ENCODE measurements at regions not wholly inside any gene's neighbourhood (a gene's known extent, or its start where the extent isn't known, plus 50 kb on each side); places are given as distances from the start of the nearest gene placed in this dataset.

DNA sequence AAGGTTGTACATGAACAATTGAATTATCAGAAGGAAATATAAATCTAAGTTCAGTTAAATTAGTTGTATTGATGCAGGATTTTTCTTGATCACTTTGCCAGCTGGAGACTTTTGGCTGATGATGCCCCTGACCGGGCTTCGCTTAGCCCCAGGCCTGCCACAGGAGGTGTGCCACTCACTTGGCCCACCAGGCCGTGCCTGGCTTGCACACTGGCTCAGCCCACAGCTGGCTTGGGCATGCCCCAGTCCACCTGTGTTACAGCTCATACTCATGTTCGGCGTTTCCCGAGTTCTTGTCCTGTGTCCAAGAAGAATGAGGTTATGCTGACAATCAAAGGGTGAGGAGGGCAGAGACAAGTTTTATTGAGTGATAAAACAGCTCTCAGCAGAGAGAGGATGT, 773.9 kb upstream of the FANCL start:
- no peak for DNase-seq (ENCODE audit: low read depth in 6 of 9, low spot score in 9 of 9)
- H3K4me1 ChIP-seq (ENCODE audit: control insufficient read depth in 2 of 2, insufficient read depth in 2 of 2, low read length in 2 of 2) = no peaks in the 10 kb centered on the region
- no peak overlapping the region for H3K27ac ChIP-seq (ENCODE audit: low read depth in 1 of 2, low read length in 1 of 2)
- H3K36me3 ChIP-seq (ENCODE audit: control insufficient read depth in 2 of 2, insufficient read depth in 2 of 2, low read length in 1 of 2) = no peaks in the 10 kb centered on the region
- WGBS = 96% methylated on average over 6 of the region's 6 CpGs
- no peaks in the 10 kb centered on the region for H3K9me3 ChIP-seq (ENCODE audit: control insufficient read depth in 2 of 2, insufficient read depth in 1 of 2, low read length in 1 of 2)
- no peak overlapping the region for H3K4me3 ChIP-seq (ENCODE audit: low read length in 2 of 2)
- no peaks in the 10 kb centered on the region for H3K27me3 ChIP-seq (ENCODE audit: control insufficient read depth in 2 of 2, insufficient read depth in 1 of 2, low read length in 1 of 2)

DNA sequence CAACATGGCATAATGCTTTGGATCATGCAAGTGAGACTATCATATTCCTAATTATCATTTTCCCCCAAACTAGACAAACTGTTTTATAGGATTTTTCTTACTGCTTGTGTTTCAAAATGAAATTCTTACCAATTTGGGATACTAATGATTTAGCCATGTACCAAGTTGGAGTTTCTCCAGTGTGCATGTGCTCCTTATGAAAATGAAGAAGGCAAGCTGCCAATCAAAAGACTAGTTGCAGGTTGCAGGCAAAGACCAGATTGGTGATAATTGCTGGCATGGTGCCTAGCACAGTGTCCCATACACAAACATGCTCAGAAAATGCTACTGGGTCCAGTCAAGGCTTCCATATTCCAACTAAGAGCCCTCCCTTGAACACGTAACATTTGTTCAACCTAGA, 771.8 kb upstream of the FANCL start:
- Histone ChIP-seq H3K9me3 (ENCODE audit: control insufficient read depth in 2 of 2, insufficient read depth in 1 of 2, low read length in 1 of 2) (no peaks in the 10 kb centered on the region), H3K36me3 (ENCODE audit: control insufficient read depth in 2 of 2, insufficient read depth in 2 of 2, low read length in 1 of 2) (no peaks in the 10 kb centered on the region), H3K27me3 (ENCODE audit: control insufficient read depth in 2 of 2, insufficient read depth in 1 of 2, low read length in 1 of 2) (no peaks in the 10 kb centered on the region), H3K4me3 (ENCODE audit: low read length in 2 of 2) (no peak overlapping the region), H3K27ac (ENCODE audit: low read depth in 1 of 2, low read length in 1 of 2) (no peak overlapping the region), H3K4me1 (ENCODE audit: control insufficient read depth in 2 of 2, insufficient read depth in 2 of 2, low read length in 2 of 2) (no peaks in the 10 kb centered on the region)
- DNase-seq (ENCODE audit: low read depth in 6 of 9, low spot score in 9 of 9) = no peak
- 98% methylated on average over 1 of the region's 1 CpG for WGBS

DNA sequence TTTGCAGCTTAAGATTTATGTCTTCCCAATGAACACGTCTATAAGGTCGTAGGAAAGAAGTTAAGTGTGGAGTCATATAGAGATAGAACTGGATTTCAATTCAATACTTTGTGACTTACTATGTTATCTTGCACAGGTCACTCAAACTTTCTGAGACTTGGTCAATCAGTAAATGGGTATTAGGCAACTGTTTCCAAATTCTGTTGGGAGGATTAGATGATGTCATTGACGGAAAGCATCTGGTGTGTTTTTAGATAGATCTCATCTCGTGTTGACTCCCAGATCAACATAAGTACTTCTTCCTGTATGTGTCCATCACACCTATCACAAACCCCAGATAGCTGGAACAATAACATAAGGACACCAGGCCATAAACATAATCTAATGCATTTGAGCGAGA, 771.1 kb upstream of the FANCL start:
- DNase-seq (ENCODE audit: low read depth in 6 of 9, low spot score in 9 of 9) = no peak
- Histone ChIP-seq H3K27ac (ENCODE audit: low read depth in 1 of 2, low read length in 1 of 2) (no peak overlapping the region), H3K9me3 (ENCODE audit: control insufficient read depth in 2 of 2, insufficient read depth in 1 of 2, low read length in 1 of 2) (no peaks in the 10 kb centered on the region), H3K36me3 (ENCODE audit: control insufficient read depth in 2 of 2, insufficient read depth in 2 of 2, low read length in 1 of 2) (no peaks in the 10 kb centered on the region), H3K4me3 (ENCODE audit: low read length in 2 of 2) (no peak overlapping the region), H3K27me3 (ENCODE audit: control insufficient read depth in 2 of 2, insufficient read depth in 1 of 2, low read length in 1 of 2) (no peaks in the 10 kb centered on the region), H3K4me1 (ENCODE audit: control insufficient read depth in 2 of 2, insufficient read depth in 2 of 2, low read length in 2 of 2) (no peaks in the 10 kb centered on the region)
- 93% methylated on average over 5 of the region's 5 CpGs for WGBS

DNA sequence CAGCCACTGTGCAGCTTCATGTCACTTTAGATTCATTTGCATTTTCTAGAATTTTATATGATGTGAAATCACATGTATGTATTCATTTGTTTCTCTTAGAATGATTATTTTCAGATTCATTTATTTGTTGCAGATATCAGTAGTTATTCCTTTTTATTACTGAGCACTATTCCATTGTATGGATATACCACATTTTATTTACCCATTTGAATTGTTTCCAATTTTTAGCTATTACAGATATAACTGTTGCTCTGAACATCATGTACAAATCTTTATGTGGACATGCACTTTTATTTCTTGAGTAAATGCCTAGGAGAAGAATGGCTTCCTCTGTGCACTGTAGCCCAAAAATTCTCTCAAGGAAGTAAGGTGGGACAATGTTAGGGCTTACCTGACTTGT, 767.8 kb upstream of the FANCL start:
- Histone ChIP-seq H3K9me3 (ENCODE audit: control insufficient read depth in 2 of 2, insufficient read depth in 1 of 2, low read length in 1 of 2) (no peaks in the 10 kb centered on the region), H3K27ac (ENCODE audit: low read depth in 1 of 2, low read length in 1 of 2) (no peak overlapping the region), H3K27me3 (ENCODE audit: control insufficient read depth in 2 of 2, insufficient read depth in 1 of 2, low read length in 1 of 2) (no peaks in the 10 kb centered on the region), H3K4me3 (ENCODE audit: low read length in 2 of 2) (no peak overlapping the region), H3K4me1 (ENCODE audit: control insufficient read depth in 2 of 2, insufficient read depth in 2 of 2, low read length in 2 of 2) (no peaks in the 10 kb centered on the region), H3K36me3 (ENCODE audit: control insufficient read depth in 2 of 2, insufficient read depth in 2 of 2, low read length in 1 of 2) (no peaks in the 10 kb centered on the region)
- DNase-seq (ENCODE audit: low read depth in 6 of 9, low spot score in 9 of 9) = no peak

DNA sequence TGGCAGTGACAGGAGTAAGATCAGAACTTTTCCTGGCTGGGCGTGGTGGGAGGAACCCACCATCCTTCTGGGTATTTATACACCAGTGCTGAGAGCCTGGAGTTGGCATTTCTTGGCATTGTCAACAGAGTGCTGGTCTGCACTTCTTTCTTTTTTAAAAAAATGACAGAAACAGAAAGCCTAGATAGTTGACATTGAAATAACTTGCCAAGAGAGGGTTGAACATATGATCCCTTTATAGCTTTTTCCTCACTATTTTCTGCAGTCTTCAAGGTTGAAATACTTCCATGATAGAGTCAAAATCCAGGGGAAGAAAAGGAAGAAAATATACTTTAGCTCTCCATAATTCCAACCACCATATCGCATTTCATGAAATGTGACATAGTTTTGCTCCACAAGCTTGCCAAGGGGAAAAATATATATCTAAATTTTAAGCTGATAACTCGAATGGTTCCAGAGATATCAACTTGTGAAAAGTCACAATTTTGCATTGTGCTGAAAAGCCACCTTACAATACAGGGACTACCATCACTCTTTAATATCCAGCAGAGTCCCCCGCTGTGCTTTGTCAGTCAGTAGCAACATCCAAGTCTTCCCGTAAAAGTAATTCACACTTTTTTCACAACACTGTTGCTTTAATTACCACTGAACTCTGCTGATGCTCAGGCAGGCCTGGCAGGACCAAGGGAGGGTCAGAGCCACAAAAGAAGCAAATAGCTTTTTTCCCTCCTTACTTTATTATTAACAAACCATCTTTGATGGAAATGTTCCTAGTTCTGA, 764.9 kb upstream of the FANCL start:
- WGBS = 93% methylated on average over 5 of the region's 5 CpGs
- Histone ChIP-seq H3K9me3 (ENCODE audit: control insufficient read depth in 2 of 2, insufficient read depth in 1 of 2, low read length in 1 of 2) (no peaks in the 10 kb centered on the region), H3K27ac (ENCODE audit: low read depth in 1 of 2, low read length in 1 of 2) (no peak overlapping the region), H3K27me3 (ENCODE audit: control insufficient read depth in 2 of 2, insufficient read depth in 1 of 2, low read length in 1 of 2) (no peaks in the 10 kb centered on the region), H3K4me1 (ENCODE audit: control insufficient read depth in 2 of 2, insufficient read depth in 2 of 2, low read length in 2 of 2) (no peaks in the 10 kb centered on the region), H3K4me3 (ENCODE audit: low read length in 2 of 2) (no peak overlapping the region), H3K36me3 (ENCODE audit: control insufficient read depth in 2 of 2, insufficient read depth in 2 of 2, low read length in 1 of 2) (no peaks in the 10 kb centered on the region)
- no peak for DNase-seq (ENCODE audit: low read depth in 6 of 9, low spot score in 9 of 9)

DNA sequence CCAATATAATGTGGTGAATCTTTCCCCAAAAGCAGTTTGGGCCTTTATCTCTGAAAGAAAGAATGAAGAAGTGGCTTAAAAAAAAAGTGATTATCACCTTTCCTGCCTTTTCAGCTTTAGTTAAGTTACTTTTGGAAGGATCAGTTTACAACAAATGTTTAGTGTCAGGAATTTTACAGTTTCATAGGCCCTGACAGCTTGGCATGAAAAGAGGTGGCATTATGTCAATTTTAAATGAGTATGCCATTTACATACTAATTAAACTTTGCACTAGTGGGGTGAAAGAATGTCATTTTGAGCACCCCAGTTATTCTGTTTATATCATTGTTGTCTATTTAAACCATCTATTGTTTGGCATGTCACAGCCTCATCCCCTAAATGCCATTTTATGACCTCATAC, 763.5 kb upstream of the FANCL start:
- no peaks in the 10 kb centered on the region for H3K9me3 ChIP-seq (ENCODE audit: control insufficient read depth in 2 of 2, insufficient read depth in 1 of 2, low read length in 1 of 2)
- no peak overlapping the region for H3K27ac ChIP-seq (ENCODE audit: low read depth in 1 of 2, low read length in 1 of 2)
- no peak for DNase-seq (ENCODE audit: low read depth in 6 of 9, low spot score in 9 of 9)
- no peaks in the 10 kb centered on the region for H3K36me3 ChIP-seq (ENCODE audit: control insufficient read depth in 2 of 2, insufficient read depth in 2 of 2, low read length in 1 of 2)
- no peaks in the 10 kb centered on the region for H3K27me3 ChIP-seq (ENCODE audit: control insufficient read depth in 2 of 2, insufficient read depth in 1 of 2, low read length in 1 of 2)
- no peaks in the 10 kb centered on the region for H3K4me1 ChIP-seq (ENCODE audit: control insufficient read depth in 2 of 2, insufficient read depth in 2 of 2, low read length in 2 of 2)
- no peak overlapping the region for H3K4me3 ChIP-seq (ENCODE audit: low read length in 2 of 2)

DNA sequence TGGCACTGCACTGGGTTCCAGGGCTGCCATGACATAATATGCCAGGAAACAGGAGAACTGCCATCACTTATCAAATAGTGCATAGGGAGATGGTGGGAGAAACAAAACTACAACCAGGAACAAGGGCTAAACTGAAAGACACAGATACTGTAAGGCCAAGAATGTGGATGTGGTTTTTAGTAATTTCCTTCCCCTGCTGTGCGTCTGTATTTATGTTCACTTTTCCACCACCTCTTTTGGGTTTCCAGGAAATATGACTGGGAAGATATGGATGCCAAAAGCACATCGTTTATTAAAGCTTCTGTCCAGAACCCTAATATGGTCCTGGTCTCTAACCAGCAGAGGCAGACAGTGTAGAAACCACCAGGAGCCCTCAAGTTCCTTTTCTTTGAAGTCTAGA, 759.7 kb upstream of the FANCL start:
- no peak for DNase-seq (ENCODE audit: low read depth in 6 of 9, low spot score in 9 of 9)

DNA sequence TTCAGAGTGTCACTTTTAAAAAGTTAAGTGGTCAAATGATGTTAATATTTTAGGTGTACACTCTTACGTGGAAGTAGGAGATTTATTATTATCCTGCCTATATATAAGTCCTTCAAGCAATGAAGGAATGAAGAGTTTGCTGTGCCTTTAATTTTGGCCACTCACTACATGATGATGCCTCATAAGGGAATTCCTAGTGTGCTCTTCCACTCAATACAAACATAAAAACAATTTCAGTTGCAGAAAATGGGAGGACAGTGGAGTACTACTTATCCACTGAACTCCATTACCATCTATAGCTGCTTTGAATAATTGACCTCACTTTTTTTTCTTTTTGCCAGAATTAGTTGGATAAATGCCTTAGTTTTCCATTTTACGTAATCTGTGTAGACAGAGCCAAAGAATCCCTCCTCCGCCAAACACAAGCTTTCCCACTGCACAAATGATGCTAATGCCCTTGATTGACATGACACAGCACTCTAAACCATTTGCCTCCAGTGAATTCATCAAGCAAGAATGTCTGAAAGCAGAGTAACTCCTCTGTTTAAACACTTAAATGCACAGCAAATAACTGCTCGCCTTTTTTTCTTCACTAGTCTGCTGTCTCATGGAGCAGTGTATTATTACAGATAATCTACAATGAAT, 751.1 kb upstream of the FANCL start:
- Histone ChIP-seq H3K27me3 (ENCODE audit: control insufficient read depth in 2 of 2, insufficient read depth in 1 of 2, low read length in 1 of 2) (no peaks in the 10 kb centered on the region), H3K9me3 (ENCODE audit: control insufficient read depth in 2 of 2, insufficient read depth in 1 of 2, low read length in 1 of 2) (no peaks in the 10 kb centered on the region), H3K4me1 (ENCODE audit: control insufficient read depth in 2 of 2, insufficient read depth in 2 of 2, low read length in 2 of 2) (no peaks in the 10 kb centered on the region), H3K36me3 (ENCODE audit: control insufficient read depth in 2 of 2, insufficient read depth in 2 of 2, low read length in 1 of 2) (no peaks in the 10 kb centered on the region), H3K27ac (ENCODE audit: low read depth in 1 of 2, low read length in 1 of 2) (no peak overlapping the region), H3K4me3 (ENCODE audit: low read length in 2 of 2) (no peak overlapping the region)
- DNase-seq (ENCODE audit: low read depth in 6 of 9, low spot score in 9 of 9) = no peak
- WGBS = 96% methylated on average over 4 of the region's 4 CpGs

More for the DNA sequence above, 759.7 kb upstream of the FANCL start:
- H3K27me3 ChIP-seq (ENCODE audit: control insufficient read depth in 2 of 2, insufficient read depth in 1 of 2, low read length in 1 of 2) = no peaks in the 10 kb centered on the region
- 20% methylated on average over 2 of the region's 2 CpGs for WGBS
- H3K4me3 ChIP-seq (ENCODE audit: low read length in 2 of 2) = no peak overlapping the region
- H3K27ac ChIP-seq (ENCODE audit: low read depth in 1 of 2, low read length in 1 of 2) = no peak overlapping the region
- H3K9me3 ChIP-seq (ENCODE audit: control insufficient read depth in 2 of 2, insufficient read depth in 1 of 2, low read length in 1 of 2) = no peaks in the 10 kb centered on the region
- H3K36me3 ChIP-seq (ENCODE audit: control insufficient read depth in 2 of 2, insufficient read depth in 2 of 2, low read length in 1 of 2) = no peaks in the 10 kb centered on the region
- no peaks in the 10 kb centered on the region for H3K4me1 ChIP-seq (ENCODE audit: control insufficient read depth in 2 of 2, insufficient read depth in 2 of 2, low read length in 2 of 2)

DNA sequence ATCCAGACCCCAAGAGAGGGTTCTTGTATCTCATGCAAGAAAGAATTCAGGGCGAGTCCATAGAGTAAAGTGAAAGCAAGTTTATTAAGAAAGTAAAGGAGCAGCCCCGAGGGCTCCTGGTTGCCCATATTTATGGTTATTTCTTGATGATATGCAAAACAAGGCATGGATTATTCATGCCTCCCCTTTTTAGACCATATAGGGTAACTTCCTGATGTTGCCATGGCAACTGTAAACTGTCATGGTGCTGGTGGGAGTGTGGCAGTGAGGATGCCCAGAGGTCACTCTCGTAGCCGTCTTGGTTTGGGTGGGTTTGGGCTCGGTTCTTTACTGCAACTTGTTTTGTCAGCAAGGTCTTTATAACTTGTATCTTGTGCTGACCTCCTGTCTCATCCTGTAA, 750.2 kb upstream of the FANCL start:
- Histone ChIP-seq H3K36me3 (ENCODE audit: control insufficient read depth in 2 of 2, insufficient read depth in 2 of 2, low read length in 1 of 2) (no peaks in the 10 kb centered on the region), H3K27me3 (ENCODE audit: control insufficient read depth in 2 of 2, insufficient read depth in 1 of 2, low read length in 1 of 2) (no peaks in the 10 kb centered on the region), H3K27ac (ENCODE audit: low read depth in 1 of 2, low read length in 1 of 2) (no peak overlapping the region), H3K9me3 (ENCODE audit: control insufficient read depth in 2 of 2, insufficient read depth in 1 of 2, low read length in 1 of 2) (no peaks in the 10 kb centered on the region), H3K4me1 (ENCODE audit: control insufficient read depth in 2 of 2, insufficient read depth in 2 of 2, low read length in 2 of 2) (no peaks in the 10 kb centered on the region), H3K4me3 (ENCODE audit: low read length in 2 of 2) (no peak overlapping the region)
- 77% methylated on average over 5 of the region's 5 CpGs for WGBS
- no peak for DNase-seq (ENCODE audit: low read depth in 6 of 9, low spot score in 9 of 9)
